GM12878 (cell line): ENCODE measurements at regions not wholly inside any gene's neighbourhood (a gene's known extent, or its start where the extent isn't known, plus 50 kb on each side); places are given as distances from the start of the nearest gene placed in this dataset.

Experiments used
- ATAC-seq: fragments of 200-7000 bp; cut with Tn5 transposase; 3 replicates; pipeline ENCODE4 v1.9.1; 2020; ENCODE audit warnings: mild to moderate bottlenecking, moderate library complexity
- BruUV-seq: library from RNA; stranded (reverse); fragments of 400-500 nt; replicated peaks from 2 replicates; lab custom pipeline; 2021; lab: Mats Ljungman, UMichigan
- CTCF ChIA-PET: fragments of 300-600 bp; sonication (Branson Sonifier 250); formaldehyde crosslinking; extraction: SDS; loops from one replicate; lab custom pipeline; 2021; ENCODE audit warnings: inconsistent platforms; lab: Yijun Ruan, JAX
- POLR2A ChIA-PET: fragments of 350-600 bp; formaldehyde crosslinking; extraction: SDS; loops from one replicate; lab custom pipeline; 2021; ENCODE audit warnings: inconsistent platforms; lab: Charles Lee
- RAD21 ChIA-PET: fragments of 300-600 bp; sonication (Branson Sonifier 250); formaldehyde crosslinking; loops from one replicate; lab custom pipeline; 2023; ENCODE audit warnings: antibody characterized with exemption; ENCODE audit not compliant: unreplicated experiment; lab: Charles Lee
- SMC1A ChIA-PET: fragments of 300-600 bp; sonication (Branson Sonifier 250); formaldehyde crosslinking; loops from one replicate; lab custom pipeline; 2023; ENCODE audit not compliant: unreplicated experiment, uncharacterized antibody; lab: Charles Lee
- DNase-seq: peaks from one replicate; pipeline ENCODE4 v3.0.0-alpha.2; 2011; ENCODE audit warnings: low read depth, low spot score
- FAIRE-seq: peaks from 3 replicates; lab custom pipeline; 2011; peaks lifted over from hg19 to GRCh38; lab: Jason Lieb, UNC
- H2AFZ ChIP-seq: 2 replicates; pipeline ENCODE4 v1.6.0; 2011; ENCODE audit warnings: low read depth, low read length, control low read depth; ENCODE audit not compliant: control insufficient read depth
- H3K27ac ChIP-seq: 2 replicates; pipeline ENCODE4 v1.5.1; 2011; ENCODE audit warnings: control low read depth; ENCODE audit not compliant: control insufficient read depth, insufficient read depth
- H3K27me3 ChIP-seq, 2 experiments: replicated peaks in 1 of 2; 2 replicates each; pipeline versions ENCODE4 v1.6.0 to v1.6.1; 2011; ENCODE audit warnings: low read length in 1 of 2; ENCODE audit not compliant: control insufficient read depth in 2 of 2, insufficient read depth in 2 of 2
- H3K36me3 ChIP-seq, 2 experiments: 2 replicates each; pipeline ENCODE4 v1.5.1; 2011; ENCODE audit warnings: low read length in 1 of 2; ENCODE audit not compliant: control insufficient read depth in 2 of 2, insufficient read depth in 2 of 2
- H3K4me1 ChIP-seq: 2 replicates; pipeline ENCODE4 v1.6.1; 2011; ENCODE audit warnings: mild to moderate bottlenecking, low read length, moderate library complexity, mixed read lengths; ENCODE audit not compliant: control insufficient read depth, insufficient read depth
- H3K4me2 ChIP-seq: 2 replicates; pipeline ENCODE4 v1.6.0; 2011; ENCODE audit warnings: control low read depth; ENCODE audit not compliant: control insufficient read depth, insufficient read depth
- H3K4me3 ChIP-seq: fragments of 200-600 bp; sonication (generic); 2 replicates; pipeline ENCODE4 v1.5.1; 2016
- H3K79me2 ChIP-seq: 2 replicates; pipeline ENCODE4 v1.6.0; 2011; ENCODE audit warnings: low read length; ENCODE audit not compliant: control insufficient read depth, insufficient read depth
- H3K9ac ChIP-seq: 2 replicates; pipeline ENCODE4 v1.8.0; 2011; ENCODE audit warnings: low read length, control low read depth, mixed read lengths; ENCODE audit not compliant: control insufficient read depth, insufficient read depth
- H3K9me3 ChIP-seq: replicated peaks from 3 replicates; pipeline ENCODE4 v1.5.1; 2011; ENCODE audit warnings: mild to moderate bottlenecking, low read length; ENCODE audit not compliant: control insufficient read depth, insufficient read depth
- H4K20me1 ChIP-seq: 2 replicates; pipeline ENCODE4 v1.6.0; 2011; ENCODE audit not compliant: control insufficient read depth, insufficient read depth
- CEBPB ChIP-seq, 2 experiments: fragments of 150-350 bp in 1 of 2; IDR thresholded peaks; 2 replicates each; pipeline ENCODE4 v1.6.1; 2012 to 2014; ENCODE audit warnings: low read depth in 2 of 2, low read length in 2 of 2, borderline replicate concordance in 1 of 2, inconsistent platforms in 1 of 2
- ESRRA ChIP-seq: IDR thresholded peaks from 2 replicates; pipeline ENCODE4 v1.6.1; 2012; ENCODE audit warnings: mild to moderate bottlenecking, low read length, improper control_type of control experiment
- FOXM1 ChIP-seq: IDR thresholded peaks from 2 replicates; pipeline ENCODE4 v1.6.1; 2012; ENCODE audit warnings: low read depth, mild to moderate bottlenecking, inconsistent platforms, low read length, moderate library complexity
- HCFC1 ChIP-seq: fragments of 150-350 bp; IDR thresholded peaks from 2 replicates; pipeline ENCODE4 v1.6.1; 2014; ENCODE audit warnings: low read length
- JUND ChIP-seq: IDR thresholded peaks from 2 replicates; pipeline ENCODE4 v1.6.1; 2012; ENCODE audit warnings: low read depth, mild to moderate bottlenecking, low read length, improper control_type of control experiment, moderate library complexity
- KDM1A ChIP-seq: fragments of 200-600 bp; sonication (generic); IDR thresholded peaks from 2 replicates; pipeline ENCODE4 v1.6.1; 2016; ENCODE audit warnings: borderline replicate concordance
- MAX ChIP-seq: IDR thresholded peaks from 2 replicates; pipeline ENCODE4 v1.6.1; 2012; ENCODE audit warnings: low read depth, low read length, improper control_type of control experiment
- MEF2A ChIP-seq: IDR thresholded peaks from 2 replicates; pipeline ENCODE4 v1.6.1; 2011; ENCODE audit warnings: low read depth, mild to moderate bottlenecking, low read length, moderate library complexity; ENCODE audit not compliant: insufficient read depth
- MYC ChIP-seq: IDR thresholded peaks from 2 replicates; pipeline ENCODE4 v1.6.1; 2011; ENCODE audit warnings: mild to moderate bottlenecking, low read length, moderate library complexity, inconsistent platforms; ENCODE audit not compliant: insufficient read depth, insufficient replicate concordance, insufficient read length, severe bottlenecking
- NFYA ChIP-seq: IDR thresholded peaks from 2 replicates; pipeline ENCODE4 v1.6.1; 2011; ENCODE audit warnings: low read depth, mild to moderate bottlenecking, low read length, improper control_type of control experiment, borderline replicate concordance
- PKNOX1 ChIP-seq: fragments of 450-650 bp; IDR thresholded peaks from 2 replicates; pipeline ENCODE4 v1.6.1; 2016; ENCODE audit warnings: mild to moderate bottlenecking
- RAD51 ChIP-seq: fragments of 450-650 bp; IDR thresholded peaks from 2 replicates; pipeline ENCODE4 v1.6.1; 2016; ENCODE audit warnings: moderate library complexity, mild to moderate bottlenecking, inconsistent platforms
- RFX5 ChIP-seq: IDR thresholded peaks from 2 replicates; pipeline ENCODE4 v1.6.1; 2011; ENCODE audit warnings: low read depth, low read length, improper control_type of control experiment
- SIX5 ChIP-seq: IDR thresholded peaks from 2 replicates; pipeline ENCODE4 v1.6.1; 2011; ENCODE audit warnings: mild to moderate bottlenecking, low read depth, low read length, moderate library complexity; ENCODE audit not compliant: severe bottlenecking
- SMAD1 ChIP-seq: fragments of 450-650 bp; IDR thresholded peaks from 2 replicates; pipeline ENCODE4 v1.6.1; 2018; ENCODE audit warnings: mild to moderate bottlenecking, low read depth; ENCODE audit not compliant: partially characterized antibody
- SREBF1 ChIP-seq: IDR thresholded peaks from 2 replicates; pipeline ENCODE4 v1.6.1; 2012; ENCODE audit warnings: mild to moderate bottlenecking, low read length
- TBL1XR1 ChIP-seq: IDR thresholded peaks from 2 replicates; pipeline ENCODE4 v1.6.1; 2012; ENCODE audit warnings: low read depth, low read length, improper control_type of control experiment
- TCF3 ChIP-seq: IDR thresholded peaks from 2 replicates; pipeline ENCODE4 v1.6.1; 2012; ENCODE audit warnings: low read depth, mild to moderate bottlenecking, low read length, borderline replicate concordance; ENCODE audit not compliant: insufficient read depth
- USF1 ChIP-seq: IDR thresholded peaks from 2 replicates; pipeline ENCODE4 v1.6.1; 2011; ENCODE audit warnings: borderline replicate concordance, low read depth, mild to moderate bottlenecking, moderate library complexity, mixed read lengths, low read length; ENCODE audit not compliant: insufficient read depth; ENCODE audit errors: extremely low read length
- ZNF24 ChIP-seq: fragments of 450-650 bp; IDR thresholded peaks from 2 replicates; pipeline ENCODE4 v1.6.1; 2017; ENCODE audit warnings: antibody characterized with exemption, mild to moderate bottlenecking
- WGBS: methylation state at CpG from one replicate; pipeline ENCODE4 v1.1.6; 2016; ENCODE audit warnings: low lambda C conversion rate; ENCODE audit not compliant: insufficient replicate concordance, insufficient coverage; ENCODE audit errors: missing lambda C conversion rate; 5-methylcytosine and 5-hydroxymethylcytosine counted together
- in situ Hi-C: fragments of 300-500 bp; cut with MboI; formaldehyde crosslinking; loops from 9 replicates; pipeline ENCODE4 v1.14.3; 2018; ENCODE audit warnings: mixed read lengths
- intact Hi-C: fragments of 100-400 bp; cut with micrococcal nuclease; formaldehyde crosslinking; loops from one replicate; pipeline ENCODE4 v1.14.2; 2022; ENCODE audit not compliant: unreplicated experiment

GRCh38 chr20:51884561-51884960, 82.2 kb upstream of the SALL4 start:
- FAIRE-seq: no peak
- 41% methylated on average over 5 of the region's 5 CpGs for WGBS
- RAD21 ChIA-PET: no interaction called here

GRCh38 chr20:51880188-51880587, 77.9 kb upstream of the SALL4 start:
- Histone ChIP-seq H3K4me3 (no peak overlapping the region), H3K9ac (no peak overlapping the region), H2AFZ (no peak overlapping the region), H3K4me1 (no peaks in the 10 kb centered on the region), H3K27ac (no peak overlapping the region), H3K36me3 (no peaks in the 10 kb centered on the region), H3K9me3 (no peaks in the 10 kb centered on the region), H3K4me2 (no peak overlapping the region), H3K27me3 (no peaks in the 10 kb centered on the region), H4K20me1 (no peaks in the 10 kb centered on the region), H3K79me2 (no peaks in the 10 kb centered on the region)
- CTCF ChIA-PET: no interaction called here
- no TSS peak for BruUV-seq
- intact Hi-C loops: no loop called here
- ATAC-seq: no peak
- no peak for DNase-seq
- in situ Hi-C loops: no loop called here
- RAD21 ChIA-PET: no interaction called here
- WGBS: 20% methylated on average over 4 of the region's 4 CpGs
- no peak for FAIRE-seq
- POLR2A ChIA-PET: no interaction called here
- SMC1A ChIA-PET: no interaction called here
- TF ChIP-seq MAX (no peak), CEBPB (IDR thresholded peaks at IDR 0.05; ENCODE audit: borderline replicate concordance in 1 of 2, low read depth in 2 of 2, low read length in 2 of 2) (no peak), USF1 (no peak), HCFC1 (no peak), TCF3 (no peak), ZNF24 (no peak), MYC (no peak), KDM1A (no peak), RAD51 (no peak)

More at GRCh38 chr20:51884561-51884960, 82.2 kb upstream of the SALL4 start:
- Histone ChIP-seq H4K20me1 (no peaks in the 10 kb centered on the region), H3K79me2 (no peaks in the 10 kb centered on the region), H3K9me3 (no peaks in the 10 kb centered on the region), H3K4me3 (no peak overlapping the region), H3K27ac (no peak overlapping the region), H3K27me3 (no peaks in the 10 kb centered on the region), H3K36me3 (no peaks in the 10 kb centered on the region), H2AFZ (no peak overlapping the region), H3K4me1 (no peaks in the 10 kb centered on the region), H3K4me2 (no peak overlapping the region), H3K9ac (no peak overlapping the region)
- ChIA-PET SMC1A (no interaction called here), CTCF (no interaction called here), POLR2A (no interaction called here)
- no peak for ATAC-seq
- DNase-seq: no peak
- intact Hi-C loops: no loop called here
- in situ Hi-C loops: no loop called here
- TF ChIP-seq ESRRA (no peak), RFX5 (no peak), NFYA (no peak), SIX5 (no peak), JUND (no peak), TBL1XR1 (no peak), FOXM1 (no peak), SREBF1 (no peak), SMAD1 (no peak), PKNOX1 (no peak), MEF2A (no peak)
- BruUV-seq: no TSS peak
